SK-N-SH (cell line): ENCODE measurements at regions not wholly inside any gene's neighbourhood (a gene's known extent, or its start where the extent isn't known, plus 50 kb on each side); places are given as distances from the start of the nearest gene placed in this dataset.

Experiments used
- CTCF ChIA-PET: fragments of 300-600, 350-600 bp; formaldehyde crosslinking; extraction: SDS; loops from one replicate; lab custom pipeline; 2021; lab: Yijun Ruan, JAX
- POLR2A ChIA-PET: fragments of 350-600 bp; sonication (Branson Sonifier 250); formaldehyde crosslinking; extraction: SDS; loops from one replicate; lab custom pipeline; 2020; ENCODE audit warnings: antibody characterized with exemption, inconsistent platforms; lab: Yijun Ruan, JAX
- DNase-seq: peaks from one replicate; pipeline ENCODE4 v3.0.0; 2012
- H2AFZ ChIP-seq: fragments of 200-600 bp; sonication (generic); 2 replicates; pipeline ENCODE4 v1.8.1; 2016; ENCODE audit warnings: antibody characterized with exemption, mild to moderate bottlenecking, low read depth
- H3F3A ChIP-seq: fragments of 200-600 bp; sonication (generic); replicated peaks from 2 replicates; pipeline ENCODE3; 2016; ENCODE audit warnings: antibody characterized with exemption, mild to moderate bottlenecking; ENCODE audit not compliant: insufficient read depth
- H3K27ac ChIP-seq, 2 experiments: fragments of 200-500 bp in 1 of 2; fragments of 200-600 bp in 1 of 2; sonication (Bioruptor generic) in 1 of 2; sonication (generic), shearing (Covaris generic) in 1 of 2; 2 replicates each; pipeline versions ENCODE4 v1.5.1 to v1.6.1; 2014 to 2016; ENCODE audit warnings: low read depth in 2 of 2, inconsistent platforms in 1 of 2, low read length in 1 of 2, mild to moderate bottlenecking in 1 of 2, mixed read lengths in 1 of 2
- H3K27me3 ChIP-seq: fragments of 200-600 bp; sonication (generic), shearing (Covaris generic); 2 replicates; pipeline ENCODE4 v1.6.1; 2016; ENCODE audit warnings: mixed run types; ENCODE audit not compliant: insufficient read depth
- H3K36me3 ChIP-seq, 2 experiments: fragments of 200-500 bp in 1 of 2; fragments of 200-600 bp in 1 of 2; sonication (Bioruptor generic) in 1 of 2; sonication (generic) in 1 of 2; replicated peaks in 1 of 2; 2 replicates each; pipeline versions ENCODE3 to v1.5.1; 2014 to 2016; ENCODE audit warnings: low read length in 1 of 2, mild to moderate bottlenecking in 1 of 2; ENCODE audit not compliant: insufficient read depth in 2 of 2, control insufficient read depth in 1 of 2
- H3K4me1 ChIP-seq, 2 experiments: fragments of 200-500 bp in 1 of 2; fragments of 200-600 bp in 1 of 2; sonication (Bioruptor generic) in 1 of 2; sonication (generic), shearing (Covaris generic) in 1 of 2; 2 replicates each; pipeline versions ENCODE4 v1.5.1 to v1.6.1; 2014 to 2016; ENCODE audit warnings: low read depth in 1 of 2, low read length in 1 of 2, mixed run types in 1 of 2; ENCODE audit not compliant: insufficient read depth in 2 of 2, control insufficient read depth in 1 of 2
- H3K4me2 ChIP-seq: fragments of 200-600 bp; sonication (generic), shearing (Covaris generic); 2 replicates; pipeline ENCODE4 v1.6.1; 2017; ENCODE audit warnings: mixed run types
- H3K4me3 ChIP-seq, 2 experiments: fragments of 200-500 bp in 1 of 2; fragments of 200-600 bp in 1 of 2; sonication (Bioruptor generic) in 1 of 2; sonication (generic), shearing (Covaris generic) in 1 of 2; 2 replicates each; pipeline versions ENCODE4 v1.5.1 to v1.8.1; 2014 to 2016; ENCODE audit warnings: low read depth in 2 of 2, inconsistent platforms in 1 of 2, low read length in 1 of 2, mild to moderate bottlenecking in 1 of 2, mixed read lengths in 1 of 2, moderate library complexity in 1 of 2
- H3K79me2 ChIP-seq: fragments of 200-600 bp; sonication (generic); 2 replicates; pipeline ENCODE4 v1.8.1; 2017; ENCODE audit warnings: mild to moderate bottlenecking; ENCODE audit not compliant: insufficient read depth
- H3K9ac ChIP-seq: fragments of 200-600 bp; sonication (generic); 2 replicates; pipeline ENCODE4 v1.6.1; 2017; ENCODE audit warnings: mixed run types
- H3K9me2 ChIP-seq: fragments of 200-600 bp; sonication (generic); 2 replicates; pipeline ENCODE4 v1.6.1; 2017; ENCODE audit warnings: mixed run types
- H3K9me3 ChIP-seq: fragments of 200-600 bp; sonication (generic); 2 replicates; pipeline ENCODE4 v1.6.1; 2017; ENCODE audit warnings: mixed run types, mild to moderate bottlenecking, moderate library complexity
- H4K20me1 ChIP-seq: fragments of 200-600 bp; sonication (generic); 2 replicates; pipeline ENCODE4 v1.6.1; 2017; ENCODE audit warnings: mild to moderate bottlenecking, mixed run types; ENCODE audit not compliant: insufficient read depth
- ELF1 ChIP-seq: IDR thresholded peaks from 2 replicates; pipeline ENCODE4 v1.4.0; 2012
- EP300 ChIP-seq, 2 experiments: IDR thresholded peaks; 2 replicates each; pipeline versions ENCODE4 v1.4.0 to v1.6.1; 2012; ENCODE audit warnings: borderline replicate concordance in 1 of 2, low read depth in 1 of 2, low read length in 1 of 2
- EZH2phosphoT487 ChIP-seq: fragments of 200-600 bp; sonication (generic); IDR thresholded peaks from 2 replicates; pipeline ENCODE4 v1.6.1; 2017; ENCODE audit warnings: low read depth, mixed run types, mild to moderate bottlenecking, antibody characterized with exemption, moderate library complexity, borderline replicate concordance
- FOXJ3 ChIP-seq: sonication (generic); formaldehyde crosslinking; IDR thresholded peaks from 2 replicates; pipeline ENCODE4 v1.5.1; 2020; ENCODE audit warnings: mild to moderate bottlenecking, missing genetic modification reagents
- GATA2 ChIP-seq: sonication (generic); formaldehyde crosslinking; IDR thresholded peaks from 2 replicates; pipeline ENCODE4 v1.5.0; 2020; ENCODE audit warnings: mild to moderate bottlenecking, missing genetic modification reagents
- JUND ChIP-seq: IDR thresholded peaks from 2 replicates; pipeline ENCODE4 v1.4.0; 2012
- MEF2A ChIP-seq: IDR thresholded peaks from 2 replicates; pipeline ENCODE4 v1.4.0; 2012; ENCODE audit warnings: low read depth, borderline replicate concordance
- NFIC ChIP-seq: IDR thresholded peaks from 2 replicates; pipeline ENCODE4 v1.4.0; 2012; ENCODE audit warnings: borderline replicate concordance
- SMC3 ChIP-seq: IDR thresholded peaks from 2 replicates; pipeline ENCODE4 v1.6.1; 2012; ENCODE audit warnings: low read depth, low read length, improper control_type of control experiment
- TCF12 ChIP-seq: IDR thresholded peaks from 2 replicates; pipeline ENCODE4 v1.4.0; 2012
- TEAD4 ChIP-seq: IDR thresholded peaks from 2 replicates; pipeline ENCODE4 v1.4.0; 2012; ENCODE audit warnings: mild to moderate bottlenecking, borderline replicate concordance; ENCODE audit not compliant: insufficient read depth
- WGBS: methylation state at CpG from one replicate; pipeline ENCODE4 v1.1.6; 2017; ENCODE audit warnings: low lambda C conversion rate; 5-methylcytosine and 5-hydroxymethylcytosine counted together
- TF ChIP-seq, protein P1 (sequence below): fragments of 150-350 bp; IDR thresholded peaks from 2 replicates; pipeline ENCODE4 v1.6.1; 2016; ENCODE audit warnings: mild to moderate bottlenecking, low read depth, low read length
- TF ChIP-seq, protein P2 (sequence below): IDR thresholded peaks from 2 replicates; pipeline ENCODE4 v1.6.1; 2012; ENCODE audit warnings: mild to moderate bottlenecking, low read depth, low read length, moderate library complexity
- TF ChIP-seq, protein P3 (sequence below): IDR thresholded peaks from 2 replicates; pipeline ENCODE4; 2012
- TF ChIP-seq, protein P4 (sequence below): fragments of 200-600 bp; sonication (generic); IDR thresholded peaks from 2 replicates; pipeline ENCODE4 v1.6.1; 2017; ENCODE audit warnings: antibody characterized with exemption, mild to moderate bottlenecking, moderate library complexity
- TF ChIP-seq, protein P5 (sequence below): fragments of 150-350 bp; IDR thresholded peaks from 2 replicates; pipeline ENCODE4 v1.6.1; 2017; ENCODE audit warnings: antibody characterized with exemption, low read length, low read depth, borderline replicate concordance

DNA sequence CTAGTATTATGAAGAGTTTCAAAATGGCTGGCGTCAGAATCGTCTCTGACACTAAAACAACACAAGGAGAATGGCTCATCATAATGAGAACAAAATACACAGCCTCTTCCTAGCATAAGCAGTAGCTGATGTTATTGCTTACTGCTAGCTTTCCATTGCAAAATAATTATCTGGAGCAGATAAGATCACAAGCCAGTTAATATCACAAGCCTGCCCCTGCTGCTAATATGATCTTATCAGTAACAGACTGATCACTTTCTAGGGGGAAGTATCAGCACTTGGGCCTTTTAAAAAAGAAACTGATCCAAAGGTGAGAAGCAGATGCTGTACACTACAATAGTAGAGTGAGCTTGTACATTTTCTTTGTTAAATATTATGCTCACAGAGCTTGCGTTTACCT is 554.8 kb upstream of the PABPC4L start:
- ChIA-PET CTCF (no interaction called here), POLR2A (no interaction called here)
- no peaks in the 10 kb centered on the region; a peak in 1 of 4 replicates for H3K4me1 ChIP-seq
- 9% methylated on average over 3 of the region's 3 CpGs for WGBS
- peak overlapping the region; percentile 30; the same call in 1 of the 2 replicates for H2AFZ ChIP-seq
- H4K20me1 ChIP-seq = no peaks in the 10 kb centered on the region
- TF ChIP-seq EP300 (IDR thresholded peaks at IDR 0.05; ENCODE audit: borderline replicate concordance in 1 of 2, low read depth in 1 of 2, low read length in 1 of 2) = no peak
- TF ChIP-seq, protein P1, sequence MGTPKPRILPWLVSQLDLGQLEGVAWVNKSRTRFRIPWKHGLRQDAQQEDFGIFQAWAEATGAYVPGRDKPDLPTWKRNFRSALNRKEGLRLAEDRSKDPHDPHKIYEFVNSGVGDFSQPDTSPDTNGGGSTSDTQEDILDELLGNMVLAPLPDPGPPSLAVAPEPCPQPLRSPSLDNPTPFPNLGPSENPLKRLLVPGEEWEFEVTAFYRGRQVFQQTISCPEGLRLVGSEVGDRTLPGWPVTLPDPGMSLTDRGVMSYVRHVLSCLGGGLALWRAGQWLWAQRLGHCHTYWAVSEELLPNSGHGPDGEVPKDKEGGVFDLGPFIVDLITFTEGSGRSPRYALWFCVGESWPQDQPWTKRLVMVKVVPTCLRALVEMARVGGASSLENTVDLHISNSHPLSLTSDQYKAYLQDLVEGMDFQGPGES = no peak
- TF ChIP-seq SMC3 = no peak
- no peak for TF ChIP-seq FOXJ3 (CRISPR knock-in tag)
- TF ChIP-seq TCF12 = no peak
- no peak for TF ChIP-seq JUND
- no peak overlapping the region for H3K27ac ChIP-seq
- H3K9me3 ChIP-seq = no peaks in the 10 kb centered on the region
- no peaks in the 10 kb centered on the region for H3K36me3 ChIP-seq
- DNase-seq = no peak
- no peak overlapping the region for H3K4me2 ChIP-seq
- no peaks in the 10 kb centered on the region for H3K27me3 ChIP-seq
- no peak overlapping the region for H3K4me3 ChIP-seq
- H3K9ac ChIP-seq = no peak overlapping the region
- no peaks in the 10 kb centered on the region for H3K9me2 ChIP-seq
- H3K79me2 ChIP-seq = no peaks in the 10 kb centered on the region
- no peaks in the 10 kb centered on the region for H3F3A ChIP-seq

DNA sequence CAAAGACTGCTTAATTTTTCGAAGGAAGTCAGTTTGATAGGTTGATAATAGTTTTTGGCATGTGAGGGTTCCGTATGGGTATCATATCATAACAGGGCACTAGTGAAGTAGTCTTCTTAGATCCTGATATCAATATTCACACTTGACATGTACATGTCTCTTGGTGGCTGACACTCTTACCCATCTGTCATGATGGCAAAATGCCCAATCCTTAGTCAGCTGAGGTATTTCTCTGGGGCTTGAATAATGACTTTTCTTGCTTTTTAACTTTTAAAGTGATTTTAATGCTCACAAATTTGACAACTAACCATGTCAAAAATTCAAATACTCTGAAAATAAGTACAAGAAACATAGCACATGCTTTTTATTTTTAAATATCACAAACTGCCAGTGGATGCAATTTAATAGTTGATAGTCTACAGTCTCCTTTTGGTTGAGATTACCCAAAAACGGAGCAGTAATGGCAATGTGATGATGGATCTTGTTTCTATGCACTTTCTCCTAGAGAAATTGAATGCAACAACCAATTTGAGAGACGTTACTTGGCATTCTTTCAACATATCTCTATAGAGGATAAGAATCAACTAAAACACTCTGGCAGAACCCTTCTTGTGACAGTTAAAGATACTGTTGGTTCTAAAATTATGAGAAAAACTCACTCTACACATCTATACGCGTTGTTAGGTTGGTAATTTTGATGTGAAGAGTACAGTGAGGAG is 552.9 kb upstream of the PABPC4L start:
- no peak overlapping the region for H3K4me2 ChIP-seq
- no peaks in the 10 kb centered on the region for H3K27me3 ChIP-seq
- H3K9me2 ChIP-seq = no peaks in the 10 kb centered on the region
- H3K27ac ChIP-seq = no peak overlapping the region
- H4K20me1 ChIP-seq = no peaks in the 10 kb centered on the region
- DNase-seq = no peak
- ChIA-PET CTCF (no interaction called here), POLR2A (no interaction called here)
- 14% methylated on average over 6 of the region's 6 CpGs for WGBS
- no peaks in the 10 kb centered on the region for H3K79me2 ChIP-seq
- no peaks in the 10 kb centered on the region for H3F3A ChIP-seq
- no peaks in the 10 kb centered on the region; a peak in 1 of 4 replicates for H3K4me1 ChIP-seq
- H3K4me3 ChIP-seq = no peak overlapping the region
- H3K36me3 ChIP-seq = no peaks in the 10 kb centered on the region
- no peak overlapping the region for H2AFZ ChIP-seq
- no peaks in the 10 kb centered on the region for H3K9me3 ChIP-seq
- no peak overlapping the region for H3K9ac ChIP-seq
- TF ChIP-seq MEF2A (no peak), NFIC (no peak), FOXJ3 (CRISPR knock-in tag) (no peak), EZH2phosphoT487 (no peak), GATA2 (CRISPR knock-in tag) (no peak), SMC3 (no peak), TEAD4 (no peak), ELF1 (no peak)
- TF ChIP-seq, protein P2, sequence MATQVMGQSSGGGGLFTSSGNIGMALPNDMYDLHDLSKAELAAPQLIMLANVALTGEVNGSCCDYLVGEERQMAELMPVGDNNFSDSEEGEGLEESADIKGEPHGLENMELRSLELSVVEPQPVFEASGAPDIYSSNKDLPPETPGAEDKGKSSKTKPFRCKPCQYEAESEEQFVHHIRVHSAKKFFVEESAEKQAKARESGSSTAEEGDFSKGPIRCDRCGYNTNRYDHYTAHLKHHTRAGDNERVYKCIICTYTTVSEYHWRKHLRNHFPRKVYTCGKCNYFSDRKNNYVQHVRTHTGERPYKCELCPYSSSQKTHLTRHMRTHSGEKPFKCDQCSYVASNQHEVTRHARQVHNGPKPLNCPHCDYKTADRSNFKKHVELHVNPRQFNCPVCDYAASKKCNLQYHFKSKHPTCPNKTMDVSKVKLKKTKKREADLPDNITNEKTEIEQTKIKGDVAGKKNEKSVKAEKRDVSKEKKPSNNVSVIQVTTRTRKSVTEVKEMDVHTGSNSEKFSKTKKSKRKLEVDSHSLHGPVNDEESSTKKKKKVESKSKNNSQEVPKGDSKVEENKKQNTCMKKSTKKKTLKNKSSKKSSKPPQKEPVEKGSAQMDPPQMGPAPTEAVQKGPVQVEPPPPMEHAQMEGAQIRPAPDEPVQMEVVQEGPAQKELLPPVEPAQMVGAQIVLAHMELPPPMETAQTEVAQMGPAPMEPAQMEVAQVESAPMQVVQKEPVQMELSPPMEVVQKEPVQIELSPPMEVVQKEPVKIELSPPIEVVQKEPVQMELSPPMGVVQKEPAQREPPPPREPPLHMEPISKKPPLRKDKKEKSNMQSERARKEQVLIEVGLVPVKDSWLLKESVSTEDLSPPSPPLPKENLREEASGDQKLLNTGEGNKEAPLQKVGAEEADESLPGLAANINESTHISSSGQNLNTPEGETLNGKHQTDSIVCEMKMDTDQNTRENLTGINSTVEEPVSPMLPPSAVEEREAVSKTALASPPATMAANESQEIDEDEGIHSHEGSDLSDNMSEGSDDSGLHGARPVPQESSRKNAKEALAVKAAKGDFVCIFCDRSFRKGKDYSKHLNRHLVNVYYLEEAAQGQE = no peak
- TF ChIP-seq, protein P3, sequence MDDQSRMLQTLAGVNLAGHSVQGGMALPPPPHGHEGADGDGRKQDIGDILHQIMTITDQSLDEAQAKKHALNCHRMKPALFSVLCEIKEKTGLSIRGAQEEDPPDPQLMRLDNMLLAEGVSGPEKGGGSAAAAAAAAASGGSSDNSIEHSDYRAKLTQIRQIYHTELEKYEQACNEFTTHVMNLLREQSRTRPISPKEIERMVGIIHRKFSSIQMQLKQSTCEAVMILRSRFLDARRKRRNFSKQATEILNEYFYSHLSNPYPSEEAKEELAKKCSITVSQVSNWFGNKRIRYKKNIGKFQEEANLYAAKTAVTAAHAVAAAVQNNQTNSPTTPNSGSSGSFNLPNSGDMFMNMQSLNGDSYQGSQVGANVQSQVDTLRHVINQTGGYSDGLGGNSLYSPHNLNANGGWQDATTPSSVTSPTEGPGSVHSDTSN = no peak
- TF ChIP-seq, protein P4, sequence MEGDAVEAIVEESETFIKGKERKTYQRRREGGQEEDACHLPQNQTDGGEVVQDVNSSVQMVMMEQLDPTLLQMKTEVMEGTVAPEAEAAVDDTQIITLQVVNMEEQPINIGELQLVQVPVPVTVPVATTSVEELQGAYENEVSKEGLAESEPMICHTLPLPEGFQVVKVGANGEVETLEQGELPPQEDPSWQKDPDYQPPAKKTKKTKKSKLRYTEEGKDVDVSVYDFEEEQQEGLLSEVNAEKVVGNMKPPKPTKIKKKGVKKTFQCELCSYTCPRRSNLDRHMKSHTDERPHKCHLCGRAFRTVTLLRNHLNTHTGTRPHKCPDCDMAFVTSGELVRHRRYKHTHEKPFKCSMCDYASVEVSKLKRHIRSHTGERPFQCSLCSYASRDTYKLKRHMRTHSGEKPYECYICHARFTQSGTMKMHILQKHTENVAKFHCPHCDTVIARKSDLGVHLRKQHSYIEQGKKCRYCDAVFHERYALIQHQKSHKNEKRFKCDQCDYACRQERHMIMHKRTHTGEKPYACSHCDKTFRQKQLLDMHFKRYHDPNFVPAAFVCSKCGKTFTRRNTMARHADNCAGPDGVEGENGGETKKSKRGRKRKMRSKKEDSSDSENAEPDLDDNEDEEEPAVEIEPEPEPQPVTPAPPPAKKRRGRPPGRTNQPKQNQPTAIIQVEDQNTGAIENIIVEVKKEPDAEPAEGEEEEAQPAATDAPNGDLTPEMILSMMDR = no peak
- TF ChIP-seq, protein P5, sequence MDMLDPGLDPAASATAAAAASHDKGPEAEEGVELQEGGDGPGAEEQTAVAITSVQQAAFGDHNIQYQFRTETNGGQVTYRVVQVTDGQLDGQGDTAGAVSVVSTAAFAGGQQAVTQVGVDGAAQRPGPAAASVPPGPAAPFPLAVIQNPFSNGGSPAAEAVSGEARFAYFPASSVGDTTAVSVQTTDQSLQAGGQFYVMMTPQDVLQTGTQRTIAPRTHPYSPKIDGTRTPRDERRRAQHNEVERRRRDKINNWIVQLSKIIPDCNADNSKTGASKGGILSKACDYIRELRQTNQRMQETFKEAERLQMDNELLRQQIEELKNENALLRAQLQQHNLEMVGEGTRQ = no peak
